CD4-positive, alpha-beta T cell treated with Interleukin-6 for 4 hours (primary cell): ENCODE measurements at regions not wholly inside any gene's neighbourhood (a gene's known extent, or its start where the extent isn't known, plus 50 kb on each side); places are given as distances from the start of the nearest gene placed in this dataset.
"Not testable (repeated sequence)": the region's sequence is repeated elsewhere in the genome, so short reads cannot be mapped to it uniquely, and the experiment has no call there.

Experiments
- DNase-seq: peaks from one replicate; pipeline ENCODE4 v3.0.0-alpha.2; 2020; ENCODE audit warnings: mixed read lengths

DNA sequence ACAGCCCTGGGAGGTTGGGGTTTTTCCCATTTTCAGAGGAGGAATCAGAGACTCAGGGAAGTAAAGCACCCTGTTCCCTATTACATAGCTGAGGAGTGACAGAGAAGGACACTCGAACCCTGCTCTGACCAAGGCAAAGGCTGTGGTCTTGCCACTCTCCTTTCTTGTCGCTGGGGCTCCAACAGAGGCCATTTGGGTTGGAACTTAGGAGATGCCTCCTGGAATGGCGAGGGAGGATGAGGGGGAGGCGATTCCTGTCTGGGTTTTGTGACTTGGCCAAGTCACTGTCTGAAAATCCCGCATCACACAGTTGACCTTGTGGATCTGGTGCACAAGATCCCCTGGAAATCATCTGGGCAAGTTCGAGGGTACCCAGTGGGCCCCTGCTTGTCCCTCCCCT lies 64.0 kb upstream of the HAND1 start:
- DNase-seq: no peak

GRCh38 chr5:154541553-154541952 lies 63.5 kb upstream of the HAND1 start:
- no peak for DNase-seq

DNA sequence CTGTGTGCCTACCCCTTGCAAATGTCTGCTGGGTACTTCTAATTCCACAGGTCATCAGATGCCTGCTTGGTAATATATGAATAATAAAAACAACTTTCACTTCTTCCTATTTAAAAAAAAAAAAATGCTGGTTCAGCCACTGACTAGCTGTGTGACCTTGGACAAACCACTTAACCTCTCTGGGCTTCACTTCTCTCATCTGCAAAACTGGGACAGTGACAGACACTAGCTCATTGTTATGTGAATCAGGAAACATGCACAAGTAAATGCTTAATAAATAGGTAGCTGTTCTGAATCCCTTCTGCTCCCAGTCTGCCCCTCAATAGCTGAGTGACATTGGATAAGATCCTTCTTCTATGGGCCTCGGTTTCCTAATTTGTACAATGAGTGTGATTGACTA lies 62.6 kb upstream of the HAND1 start:
- no peak for DNase-seq

DNA sequence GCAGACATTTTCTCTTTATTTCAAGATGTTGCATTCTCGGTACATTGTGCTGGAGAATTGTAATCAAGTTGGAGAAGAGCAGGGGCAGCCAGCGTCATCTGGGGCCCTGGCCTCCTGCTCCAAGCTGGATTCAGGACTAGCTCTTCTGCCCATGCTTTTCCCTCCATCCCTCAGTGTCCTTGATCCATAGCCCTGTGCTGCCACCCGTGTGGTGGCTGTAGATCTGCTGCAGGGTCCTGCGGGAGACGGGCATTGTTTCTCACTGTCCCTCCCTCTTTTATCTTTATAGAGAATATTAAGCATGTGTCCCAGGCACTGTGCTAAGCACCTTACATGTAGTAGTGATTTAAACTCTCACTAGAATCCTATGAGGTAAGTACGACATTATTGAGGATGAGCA lies 60.5 kb upstream of the HAND1 start:
- DNase-seq: no peak

DNA sequence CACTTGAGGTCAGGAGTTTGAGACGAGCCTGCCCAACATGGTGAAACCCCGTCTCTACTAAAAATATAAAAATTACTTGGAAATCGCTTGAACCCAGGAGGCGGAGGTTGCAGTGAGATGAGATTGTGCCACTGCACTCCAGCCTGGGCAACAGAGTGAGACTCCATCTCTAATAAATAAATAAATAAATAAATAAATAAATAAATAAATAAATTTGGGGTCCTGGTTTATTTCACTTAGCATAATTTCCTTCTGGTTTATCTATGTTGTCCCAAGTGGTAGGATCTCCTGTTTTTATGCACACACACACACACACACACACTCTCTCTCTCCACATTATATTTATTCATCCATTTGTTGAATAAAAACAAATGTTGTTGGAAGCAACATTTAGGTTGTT lies 58.4 kb upstream of the HAND1 start:
- DNase-seq: not testable (repeated sequence)

GRCh38 chr5:154535535-154535934 lies 57.5 kb upstream of the HAND1 start:
- no peak for DNase-seq

DNA sequence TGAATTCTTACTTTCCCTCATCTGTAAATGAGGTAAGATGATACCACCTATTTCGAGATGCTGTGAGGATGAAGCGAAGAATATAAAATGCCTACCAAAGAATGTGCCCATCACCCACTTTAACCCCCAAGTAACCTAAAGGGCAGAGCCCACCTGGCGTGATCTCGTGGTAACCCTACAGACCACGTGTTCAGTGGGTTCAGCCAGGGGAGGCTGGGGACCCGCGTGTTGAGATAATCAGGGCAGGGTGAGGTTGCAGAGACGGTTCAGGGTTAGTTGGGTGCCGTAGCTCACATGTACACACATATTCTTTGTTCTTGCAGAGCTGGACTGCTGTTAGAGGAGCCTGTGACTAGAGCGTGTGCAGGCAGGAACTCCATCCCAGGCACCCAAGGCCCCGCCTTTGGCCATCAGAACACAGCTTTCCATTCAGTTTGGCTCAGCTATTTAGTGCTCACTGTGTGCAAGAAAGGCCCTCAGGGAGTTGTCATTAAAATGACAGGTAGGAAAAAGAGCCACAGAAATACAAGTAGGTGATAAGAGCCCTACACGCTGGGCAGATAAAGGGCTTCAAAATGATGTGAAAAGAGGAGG lies 56.5 kb upstream of the HAND1 start:
- no peak for DNase-seq

GRCh38 chr5:154529282-154529681 lies 51.3 kb upstream of the HAND1 start:
- DNase-seq: no peak

GRCh38 chr5:154528005-154528594 lies 50.1 kb upstream of the HAND1 start:
- DNase-seq: no peak
